ENCODE measurements at regions not wholly inside any gene's neighbourhood (a gene's known extent, or its start where the extent isn't known, plus 50 kb on each side); places are given as distances from the start of the nearest gene placed in this dataset.

GRCh38 chr3:118396491-118396890 is 638.2 kb downstream of the IGSF11 start:
- Mint-ChIP-seq H3K27me3 (ENCODE audit: insufficient read depth) (no peaks in the 10 kb centered on the region; the same call in 1 of the 2 replicates), H3K4me3 (no peak overlapping the region), H3K36me3 (ENCODE audit: low read depth) (no peaks in the 10 kb centered on the region), H3K9me3 (peaks cover 18% of the 10 kb centered on the region), H3K27ac (no peak overlapping the region), H3K4me1 (ENCODE audit: low read depth) (no peaks in the 10 kb centered on the region)
- no peak for DNase-seq
- TF ChIP-seq CTCF (IDR thresholded peaks at IDR 0.05): no peak

GRCh38 chr3:118400086-118400485 is 634.6 kb downstream of the IGSF11 start:
- DNase-seq: no peak
- Mint-ChIP-seq H3K27me3 (ENCODE audit: insufficient read depth) (no peaks in the 10 kb centered on the region; the same call in 1 of the 2 replicates), H3K4me3 (no peak overlapping the region), H3K4me1 (ENCODE audit: low read depth) (no peaks in the 10 kb centered on the region), H3K9me3 (peaks cover 9% of the 10 kb centered on the region), H3K36me3 (ENCODE audit: low read depth) (no peaks in the 10 kb centered on the region), H3K27ac (no peak overlapping the region)
- no peak for TF ChIP-seq CTCF (IDR thresholded peaks at IDR 0.05)

- H3K27me3 Mint-ChIP-seq (ENCODE audit: insufficient read depth): no peaks in the 10 kb centered on the region; the same call in 1 of the 2 replicates
- no peaks in the 10 kb centered on the region for H3K4me1 Mint-ChIP-seq (ENCODE audit: low read depth)
- H3K27ac Mint-ChIP-seq: no peak overlapping the region
- H3K9me3 Mint-ChIP-seq: peaks cover 10% of the 10 kb centered on the region
- DNase-seq: no peak
- no peak overlapping the region for H3K4me3 Mint-ChIP-seq
- H3K36me3 Mint-ChIP-seq (ENCODE audit: low read depth): no peaks in the 10 kb centered on the region
- TF ChIP-seq CTCF (IDR thresholded peaks at IDR 0.05): no peak
Observed at GRCh38 chr3:118400886-118401285, 633.8 kb downstream of the IGSF11 start.

GRCh38 chr3:118401887-118402286 is 632.8 kb downstream of the IGSF11 start:
- H3K9me3 Mint-ChIP-seq: peaks cover 18% of the 10 kb centered on the region
- DNase-seq: no peak
- H3K27ac Mint-ChIP-seq: no peak overlapping the region
- H3K27me3 Mint-ChIP-seq (ENCODE audit: insufficient read depth): no peaks in the 10 kb centered on the region
- no peaks in the 10 kb centered on the region for H3K36me3 Mint-ChIP-seq (ENCODE audit: low read depth)
- no peak for TF ChIP-seq CTCF (IDR thresholded peaks at IDR 0.05)
- H3K4me1 Mint-ChIP-seq (ENCODE audit: low read depth): no peaks in the 10 kb centered on the region
- no peak overlapping the region for H3K4me3 Mint-ChIP-seq

GRCh38 chr3:118402971-118403370 is 631.7 kb downstream of the IGSF11 start:
- DNase-seq: no peak
- Mint-ChIP-seq H3K27ac (no peak overlapping the region), H3K27me3 (ENCODE audit: insufficient read depth) (no peaks in the 10 kb centered on the region), H3K4me1 (ENCODE audit: low read depth) (no peaks in the 10 kb centered on the region), H3K9me3 (peaks cover 25% of the 10 kb centered on the region), H3K4me3 (no peak overlapping the region), H3K36me3 (ENCODE audit: low read depth) (no peaks in the 10 kb centered on the region)
- no peak for TF ChIP-seq CTCF (IDR thresholded peaks at IDR 0.05)

GRCh38 chr3:118406562-118406961 is 628.1 kb downstream of the IGSF11 start:
- TF ChIP-seq CTCF (IDR thresholded peaks at IDR 0.05): no peak
- no peak for DNase-seq

More at GRCh38 chr3:118406562-118406961, 628.1 kb downstream of the IGSF11 start:
- Mint-ChIP-seq H3K27me3 (ENCODE audit: insufficient read depth) (no peaks in the 10 kb centered on the region), H3K9me3 (peaks cover 33% of the 10 kb centered on the region), H3K4me3 (no peak overlapping the region), H3K4me1 (ENCODE audit: low read depth) (no peaks in the 10 kb centered on the region), H3K27ac (no peak overlapping the region), H3K36me3 (ENCODE audit: low read depth) (no peaks in the 10 kb centered on the region)
